NCI-H226 (cell line): ENCODE measurements at regions not wholly inside any gene's neighbourhood (a gene's known extent, or its start where the extent isn't known, plus 50 kb on each side); places are given as distances from the start of the nearest gene placed in this dataset.

Experiments used
- DNase-seq: peaks from one replicate; pipeline ENCODE4 v3.0.0-alpha.2; 2015

GRCh38 chr16:35171106-35171505 is 1711.7 kb downstream of the TP53TG3F start:
- no peak for DNase-seq

GRCh38 chr16:35173295-35173694 is 1713.9 kb downstream of the TP53TG3F start:
- no peak for DNase-seq

GRCh38 chr16:35174016-35174415 is 1714.6 kb downstream of the TP53TG3F start:
- DNase-seq, result no peak

GRCh38 chr16:35176449-35176848 is 1717.0 kb downstream of the TP53TG3F start:
- DNase-seq, result no peak

- no peak for DNase-seq
Measured at GRCh38 chr16:35177851-35178250, 1718.4 kb downstream of the TP53TG3F start.

- DNase-seq, result no peak
Measured at GRCh38 chr16:35180970-35181369, 1721.6 kb downstream of the TP53TG3F start.

GRCh38 chr16:35181422-35182030 is 1722.1 kb downstream of the TP53TG3F start:
- DNase-seq, result no peak

GRCh38 chr16:35182043-35182677 is 1722.7 kb downstream of the TP53TG3F start:
- no peak for DNase-seq

- DNase-seq, result no peak
Measured at GRCh38 chr16:35182943-35183550, 1723.6 kb downstream of the TP53TG3F start.

GRCh38 chr16:35184356-35184870 is 1725.0 kb downstream of the TP53TG3F start:
- DNase-seq, result no peak

- no peak for DNase-seq
Measured at GRCh38 chr16:35185366-35186044, 1726.1 kb downstream of the TP53TG3F start.

GRCh38 chr16:35186045-35186759 is 1726.8 kb downstream of the TP53TG3F start:
- DNase-seq, result no peak

- no peak for DNase-seq
Measured at GRCh38 chr16:35187665-35188225, 1728.3 kb downstream of the TP53TG3F start.

GRCh38 chr16:35188288-35189155 is 1729.1 kb downstream of the TP53TG3F start:
- DNase-seq, result no peak

GRCh38 chr16:35192993-35193392 is 1733.6 kb downstream of the TP53TG3F start:
- DNase-seq, result no peak

- DNase-seq, result no peak
Measured at GRCh38 chr16:35193956-35194355, 1734.5 kb downstream of the TP53TG3F start.

- DNase-seq, result no peak
Measured at GRCh38 chr16:35194681-35195080, 1735.3 kb downstream of the TP53TG3F start.

- DNase-seq, result no peak
Measured at GRCh38 chr16:35195173-35195863, 1735.9 kb downstream of the TP53TG3F start.

- no peak for DNase-seq
Measured at GRCh38 chr16:35195864-35196216, 1736.4 kb downstream of the TP53TG3F start.

- DNase-seq, result no peak
Measured at GRCh38 chr16:35196313-35196712, 1736.9 kb downstream of the TP53TG3F start.

- no peak for DNase-seq
Measured at GRCh38 chr16:35197656-35198055, 1738.2 kb downstream of the TP53TG3F start.
